ENCODE measurements at regions not wholly inside any gene's neighbourhood (a gene's known extent, or its start where the extent isn't known, plus 50 kb on each side); places are given as distances from the start of the nearest gene placed in this dataset.

GRCh38 chr7:131633342-131633843 is 77.0 kb upstream of the PODXL start:
- TF ChIP-seq, protein P1, sequence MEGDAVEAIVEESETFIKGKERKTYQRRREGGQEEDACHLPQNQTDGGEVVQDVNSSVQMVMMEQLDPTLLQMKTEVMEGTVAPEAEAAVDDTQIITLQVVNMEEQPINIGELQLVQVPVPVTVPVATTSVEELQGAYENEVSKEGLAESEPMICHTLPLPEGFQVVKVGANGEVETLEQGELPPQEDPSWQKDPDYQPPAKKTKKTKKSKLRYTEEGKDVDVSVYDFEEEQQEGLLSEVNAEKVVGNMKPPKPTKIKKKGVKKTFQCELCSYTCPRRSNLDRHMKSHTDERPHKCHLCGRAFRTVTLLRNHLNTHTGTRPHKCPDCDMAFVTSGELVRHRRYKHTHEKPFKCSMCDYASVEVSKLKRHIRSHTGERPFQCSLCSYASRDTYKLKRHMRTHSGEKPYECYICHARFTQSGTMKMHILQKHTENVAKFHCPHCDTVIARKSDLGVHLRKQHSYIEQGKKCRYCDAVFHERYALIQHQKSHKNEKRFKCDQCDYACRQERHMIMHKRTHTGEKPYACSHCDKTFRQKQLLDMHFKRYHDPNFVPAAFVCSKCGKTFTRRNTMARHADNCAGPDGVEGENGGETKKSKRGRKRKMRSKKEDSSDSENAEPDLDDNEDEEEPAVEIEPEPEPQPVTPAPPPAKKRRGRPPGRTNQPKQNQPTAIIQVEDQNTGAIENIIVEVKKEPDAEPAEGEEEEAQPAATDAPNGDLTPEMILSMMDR (IDR thresholded peaks at IDR 0.05): no peak
- TF ChIP-seq EZH2 (IDR thresholded peaks at IDR 0.05; ENCODE audit: borderline replicate concordance, insufficient read depth, low read depth, low read length, poor library complexity, severe bottlenecking): no peak
- POLR2A ChIA-PET: no interaction called here

GRCh38 chr7:131630427-131630826 is 74.0 kb upstream of the PODXL start:
- no peak for ATAC-seq (ENCODE audit: low read depth)
- Histone ChIP-seq H3K27me3 (replicated peaks in 1 of 4; ENCODE audit: control extremely low read depth in 1 of 4, control insufficient read depth in 3 of 4, insufficient read depth in 4 of 4, low read length in 3 of 4) (peaks cover 0 to 2% (median 0%) of the 10 kb centered on the region in 4 experiments), H3K27ac (ENCODE audit: low read length in 2 of 2) (no peak overlapping the region), H3K9me3 (ENCODE audit: control extremely low read depth in 1 of 3, control insufficient read depth in 2 of 3, insufficient read depth in 1 of 3, low read length in 2 of 3) (peaks cover 0 to 7% (median 0%) of the 10 kb centered on the region in 3 donors), H3K9ac (ENCODE audit: low read length) (no peak overlapping the region), H2AFZ (ENCODE audit: insufficient read depth, low read depth, low read length, poor library complexity, severe bottlenecking) (no peak overlapping the region), H3K4me3 (ENCODE audit: control extremely low read depth in 1 of 5, extremely low read depth in 1 of 5, insufficient read depth in 1 of 5, low read depth in 2 of 5, low read length in 4 of 5) (no peak overlapping the region), H4K20me1 (ENCODE audit: control insufficient read depth, insufficient read depth, low read length, poor library complexity, severe bottlenecking) (no peaks in the 10 kb centered on the region), H3K4me1 (ENCODE audit: control insufficient read depth in 2 of 2, insufficient read depth in 2 of 2, low read length in 2 of 2) (no peaks in the 10 kb centered on the region), H3K79me2 (ENCODE audit: control insufficient read depth, insufficient read depth, low read length) (no peaks in the 10 kb centered on the region), H3K36me3 (replicated peaks in 1 of 2; ENCODE audit: control extremely low read depth in 1 of 2, control insufficient read depth in 1 of 2, extremely low read depth in 1 of 2, insufficient read depth in 2 of 2, low read length in 1 of 2) (no peaks in the 10 kb centered on the region), H3K4me2 (replicated peaks; ENCODE audit: low read depth, low read length, poor library complexity, severe bottlenecking) (no peak overlapping the region)
- ChIA-PET POLR2A (no interaction called here), CTCF (no interaction called here)
- intact Hi-C loops (cut with micrococcal nuclease): no loop called here
- DNase-seq: no peak
- no peak overlapping the region for H3K4me3 Mint-ChIP-seq
- no peak for TF ChIP-seq EZH2 (IDR thresholded peaks at IDR 0.05; ENCODE audit: borderline replicate concordance, insufficient read depth, low read depth, low read length, poor library complexity, severe bottlenecking)
- TF ChIP-seq, protein P1 (IDR thresholded peaks at IDR 0.05): no peak
- H3K4me1 Mint-ChIP-seq: no peaks in the 10 kb centered on the region
- no peak overlapping the region for H3K27ac Mint-ChIP-seq
- no peaks in the 10 kb centered on the region for H3K9me3 Mint-ChIP-seq (ENCODE audit: insufficient read depth)
- 90% methylated on average over 2 of the region's 4 CpGs for WGBS (ENCODE audit: insufficient coverage)
- H3K27me3 Mint-ChIP-seq: peaks cover 39% of the 10 kb centered on the region

More at GRCh38 chr7:131633342-131633843, 77.0 kb upstream of the PODXL start:
- Histone ChIP-seq H3K27ac (ENCODE audit: low read length in 2 of 2) (no peak overlapping the region), H3K27me3 (replicated peaks in 1 of 4; ENCODE audit: control extremely low read depth in 1 of 4, control insufficient read depth in 3 of 4, insufficient read depth in 4 of 4, low read length in 3 of 4) (no peaks in the 10 kb centered on the region), H3K4me3 (ENCODE audit: control extremely low read depth in 1 of 5, extremely low read depth in 1 of 5, insufficient read depth in 1 of 5, low read depth in 2 of 5, low read length in 4 of 5) (no peak overlapping the region), H3K36me3 (replicated peaks in 1 of 2; ENCODE audit: control extremely low read depth in 1 of 2, control insufficient read depth in 1 of 2, extremely low read depth in 1 of 2, insufficient read depth in 2 of 2, low read length in 1 of 2) (no peaks in the 10 kb centered on the region), H4K20me1 (ENCODE audit: control insufficient read depth, insufficient read depth, low read length, poor library complexity, severe bottlenecking) (no peaks in the 10 kb centered on the region), H2AFZ (ENCODE audit: insufficient read depth, low read depth, low read length, poor library complexity, severe bottlenecking) (no peak overlapping the region), H3K4me1 (ENCODE audit: control insufficient read depth in 2 of 2, insufficient read depth in 2 of 2, low read length in 2 of 2) (no peaks in the 10 kb centered on the region), H3K9ac (ENCODE audit: low read length) (no peak overlapping the region), H3K79me2 (ENCODE audit: control insufficient read depth, insufficient read depth, low read length) (no peaks in the 10 kb centered on the region), H3K9me3 (ENCODE audit: control extremely low read depth in 1 of 3, control insufficient read depth in 2 of 3, insufficient read depth in 1 of 3, low read length in 2 of 3) (peaks cover 0 to 4% (median 0%) of the 10 kb centered on the region in 3 donors), H3K4me2 (replicated peaks; ENCODE audit: low read depth, low read length, poor library complexity, severe bottlenecking) (no peak overlapping the region)
- CTCF ChIA-PET: interaction anchor here (1.3 kb wide), 1 partner anchor 105 kb away, joined by 3 read pairs; no protein-coding TSS in a partner anchor
- peaks cover 29% of the 10 kb centered on the region for H3K27me3 Mint-ChIP-seq
- no peak for DNase-seq
- WGBS (ENCODE audit: insufficient coverage): 60% methylated on average over 2 of the region's 7 CpGs
- intact Hi-C loops (cut with micrococcal nuclease): no loop called here
- no peaks in the 10 kb centered on the region for H3K4me1 Mint-ChIP-seq
- H3K9me3 Mint-ChIP-seq (ENCODE audit: insufficient read depth): no peaks in the 10 kb centered on the region
- H3K4me3 Mint-ChIP-seq: no peak overlapping the region
- no peak overlapping the region for H3K27ac Mint-ChIP-seq
- no peak for ATAC-seq (ENCODE audit: low read depth)
